HEK293 (cell line): ENCODE measurements at regions not wholly inside any gene's neighbourhood (a gene's known extent, or its start where the extent isn't known, plus 50 kb on each side); places are given as distances from the start of the nearest gene placed in this dataset.

Experiments used
- ZNF335 ChIP-seq: fragments of 450-650 bp; formaldehyde crosslinking; conservative IDR thresholded peaks from 2 replicates; pipeline ENCODE4 v1.5.1; 2016; ENCODE audit warnings: missing biosample characterization, missing genetic modification characterization
- ZNF549 ChIP-seq: fragments of 450-650 bp; IDR thresholded peaks from 2 replicates; pipeline ENCODE4 v1.5.1; 2018; ENCODE audit warnings: missing biosample characterization, missing genetic modification characterization, mild to moderate bottlenecking, inconsistent platforms, moderate library complexity
- TF ChIP-seq, protein P1 (sequence below): fragments of 450-650 bp; formaldehyde crosslinking; IDR thresholded peaks from 2 replicates; pipeline ENCODE4 v1.5.1; 2016; ENCODE audit warnings: missing biosample characterization, missing genetic modification characterization

- TF ChIP-seq ZNF549, result no peak
- TF ChIP-seq ZNF335, result no peak
- TF ChIP-seq, protein P1, sequence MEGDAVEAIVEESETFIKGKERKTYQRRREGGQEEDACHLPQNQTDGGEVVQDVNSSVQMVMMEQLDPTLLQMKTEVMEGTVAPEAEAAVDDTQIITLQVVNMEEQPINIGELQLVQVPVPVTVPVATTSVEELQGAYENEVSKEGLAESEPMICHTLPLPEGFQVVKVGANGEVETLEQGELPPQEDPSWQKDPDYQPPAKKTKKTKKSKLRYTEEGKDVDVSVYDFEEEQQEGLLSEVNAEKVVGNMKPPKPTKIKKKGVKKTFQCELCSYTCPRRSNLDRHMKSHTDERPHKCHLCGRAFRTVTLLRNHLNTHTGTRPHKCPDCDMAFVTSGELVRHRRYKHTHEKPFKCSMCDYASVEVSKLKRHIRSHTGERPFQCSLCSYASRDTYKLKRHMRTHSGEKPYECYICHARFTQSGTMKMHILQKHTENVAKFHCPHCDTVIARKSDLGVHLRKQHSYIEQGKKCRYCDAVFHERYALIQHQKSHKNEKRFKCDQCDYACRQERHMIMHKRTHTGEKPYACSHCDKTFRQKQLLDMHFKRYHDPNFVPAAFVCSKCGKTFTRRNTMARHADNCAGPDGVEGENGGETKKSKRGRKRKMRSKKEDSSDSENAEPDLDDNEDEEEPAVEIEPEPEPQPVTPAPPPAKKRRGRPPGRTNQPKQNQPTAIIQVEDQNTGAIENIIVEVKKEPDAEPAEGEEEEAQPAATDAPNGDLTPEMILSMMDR (tag by site-specific recombination), result no peak
Measured at GRCh38 chr3:144106970-144107369, 135.3 kb downstream of the DIPK2A start.
